ENCODE measurements at regions not wholly inside any gene's neighbourhood (a gene's known extent, or its start where the extent isn't known, plus 50 kb on each side); places are given as distances from the start of the nearest gene placed in this dataset.
"Not testable (repeated sequence)": the region's sequence is repeated elsewhere in the genome, so short reads cannot be mapped to it uniquely, and the experiment has no call there.

DNA sequence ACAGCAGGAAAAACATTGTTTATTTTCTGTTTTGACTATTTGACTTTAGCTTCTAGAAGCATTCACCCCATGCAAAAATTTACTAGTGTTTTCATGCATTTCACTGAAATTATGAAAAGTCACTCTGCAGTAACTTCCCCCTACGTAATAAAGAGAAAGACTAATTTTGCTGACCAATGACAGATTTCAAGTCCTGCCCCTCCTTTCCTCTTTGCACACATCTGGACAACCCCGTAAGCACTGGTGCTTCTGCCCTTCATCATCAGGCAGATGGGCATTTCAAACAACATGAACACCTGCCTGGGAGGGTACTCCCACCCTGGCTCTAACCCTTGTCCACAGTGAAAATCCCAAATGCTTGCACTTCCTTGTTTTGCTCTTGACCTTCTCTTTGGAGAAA lies 815.0 kb upstream of the ID2 start:
- intact Hi-C loops (cut with DNase I; ENCODE audit: low total_unique reads): no loop called here
- TF ChIP-seq POLR2A (IDR thresholded peaks at IDR 0.05): no peak
- TF ChIP-seq, protein P1, sequence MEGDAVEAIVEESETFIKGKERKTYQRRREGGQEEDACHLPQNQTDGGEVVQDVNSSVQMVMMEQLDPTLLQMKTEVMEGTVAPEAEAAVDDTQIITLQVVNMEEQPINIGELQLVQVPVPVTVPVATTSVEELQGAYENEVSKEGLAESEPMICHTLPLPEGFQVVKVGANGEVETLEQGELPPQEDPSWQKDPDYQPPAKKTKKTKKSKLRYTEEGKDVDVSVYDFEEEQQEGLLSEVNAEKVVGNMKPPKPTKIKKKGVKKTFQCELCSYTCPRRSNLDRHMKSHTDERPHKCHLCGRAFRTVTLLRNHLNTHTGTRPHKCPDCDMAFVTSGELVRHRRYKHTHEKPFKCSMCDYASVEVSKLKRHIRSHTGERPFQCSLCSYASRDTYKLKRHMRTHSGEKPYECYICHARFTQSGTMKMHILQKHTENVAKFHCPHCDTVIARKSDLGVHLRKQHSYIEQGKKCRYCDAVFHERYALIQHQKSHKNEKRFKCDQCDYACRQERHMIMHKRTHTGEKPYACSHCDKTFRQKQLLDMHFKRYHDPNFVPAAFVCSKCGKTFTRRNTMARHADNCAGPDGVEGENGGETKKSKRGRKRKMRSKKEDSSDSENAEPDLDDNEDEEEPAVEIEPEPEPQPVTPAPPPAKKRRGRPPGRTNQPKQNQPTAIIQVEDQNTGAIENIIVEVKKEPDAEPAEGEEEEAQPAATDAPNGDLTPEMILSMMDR (IDR thresholded peaks at IDR 0.05): no peak
- Histone ChIP-seq H3K4me3 (no peak overlapping the region), H3K27me3 (no peaks in the 10 kb centered on the region), H3K9me3 (no peaks in the 10 kb centered on the region), H3K4me1 (no peaks in the 10 kb centered on the region), H3K36me3 (no peaks in the 10 kb centered on the region), H3K27ac (no peak overlapping the region)
- no peak for DNase-seq

DNA sequence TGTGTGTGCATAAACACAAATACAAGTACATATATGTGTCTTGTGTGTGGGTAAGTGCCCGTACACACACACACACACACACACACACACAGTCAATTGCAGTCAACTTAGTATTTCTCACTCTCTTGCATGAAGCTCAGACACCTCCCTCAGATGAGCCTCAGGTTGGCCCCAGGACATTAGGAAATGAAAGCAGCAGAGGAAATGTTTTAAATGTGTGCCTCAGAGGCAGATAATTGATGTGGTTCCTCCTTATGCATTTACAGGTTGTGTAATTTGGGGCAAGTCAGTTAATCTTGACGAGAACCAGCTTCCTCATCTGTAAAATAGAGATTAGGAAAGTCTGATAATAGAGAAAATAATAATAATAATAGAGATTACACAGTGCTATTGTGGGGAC lies 814.0 kb upstream of the ID2 start:
- TF ChIP-seq POLR2A (IDR thresholded peaks at IDR 0.05): no peak
- TF ChIP-seq, protein P1 (IDR thresholded peaks at IDR 0.05): no peak
- Histone ChIP-seq H3K9me3 (no peaks in the 10 kb centered on the region), H3K27ac (no peak overlapping the region), H3K4me1 (no peaks in the 10 kb centered on the region), H3K27me3 (no peaks in the 10 kb centered on the region), H3K4me3 (no peak overlapping the region), H3K36me3 (no peaks in the 10 kb centered on the region)
- intact Hi-C loops (cut with DNase I; ENCODE audit: low total_unique reads): no loop called here
- DNase-seq: no peak

GRCh38 chr2:7868836-7869235 lies 813.0 kb upstream of the ID2 start:
- TF ChIP-seq POLR2A (IDR thresholded peaks at IDR 0.05): no peak
- TF ChIP-seq, protein P1 (IDR thresholded peaks at IDR 0.05): no peak
- H3K4me3 ChIP-seq: no peak overlapping the region
- H3K4me1 ChIP-seq: no peaks in the 10 kb centered on the region
- H3K9me3 ChIP-seq: no peaks in the 10 kb centered on the region
- no peak for DNase-seq
- no peak overlapping the region for H3K27ac ChIP-seq
- intact Hi-C loops (cut with DNase I; ENCODE audit: low total_unique reads): no loop called here
- no peaks in the 10 kb centered on the region for H3K27me3 ChIP-seq
- no peaks in the 10 kb centered on the region for H3K36me3 ChIP-seq

DNA sequence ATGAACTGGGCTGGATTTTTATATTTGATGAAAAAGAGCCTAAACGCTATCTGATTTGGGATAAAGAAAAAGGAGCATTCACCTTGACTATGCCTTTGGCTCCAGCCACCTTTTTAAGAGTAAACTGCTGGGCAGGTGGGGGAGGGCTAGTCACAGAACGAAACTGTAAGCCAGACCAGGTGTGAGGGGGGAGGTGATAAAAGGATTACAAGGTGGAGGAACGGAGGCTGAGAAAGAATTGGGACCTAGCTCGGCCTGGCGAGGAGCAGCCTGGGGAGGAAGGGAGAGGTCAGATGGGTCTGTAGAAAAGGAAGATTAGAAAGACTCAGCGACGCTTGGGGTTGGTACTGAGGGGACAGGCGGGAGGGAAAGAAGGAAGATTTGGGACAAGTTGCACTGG lies 805.4 kb upstream of the ID2 start:
- intact Hi-C loops (cut with DNase I; ENCODE audit: low total_unique reads); H3K4me3 ChIP-seq; H3K4me1 ChIP-seq; H3K27me3 ChIP-seq; DNase-seq; H3K36me3 ChIP-seq; H3K9me3 ChIP-seq; H3K27ac ChIP-seq: not testable (repeated sequence)

DNA sequence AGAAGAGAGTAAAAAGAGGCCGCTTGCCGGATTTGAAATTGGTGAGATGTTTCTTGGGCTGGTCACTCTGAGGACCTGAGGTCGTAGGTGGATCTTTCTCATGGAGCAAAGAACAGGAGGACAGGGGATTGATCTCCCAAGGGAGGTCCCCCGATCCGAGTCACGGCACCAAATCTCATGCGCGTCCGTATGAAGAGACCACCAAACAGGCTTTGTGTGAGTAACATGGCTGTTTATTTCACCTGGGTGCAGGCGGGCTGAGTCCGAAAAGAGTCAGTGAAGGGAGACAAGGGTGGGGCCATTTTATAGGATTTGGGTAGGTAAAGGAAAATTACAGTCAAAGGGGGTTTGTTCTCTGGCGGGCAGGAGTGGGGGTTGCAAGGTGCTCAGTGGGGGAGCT lies 803.6 kb upstream of the ID2 start:
- H3K9me3 ChIP-seq; H3K4me1 ChIP-seq; intact Hi-C loops (cut with DNase I; ENCODE audit: low total_unique reads); H3K36me3 ChIP-seq; DNase-seq; H3K4me3 ChIP-seq; H3K27me3 ChIP-seq; H3K27ac ChIP-seq: not testable (repeated sequence)

GRCh38 chr2:7878786-7879482 lies 802.9 kb upstream of the ID2 start:
- Histone ChIP-seq H3K27me3 (no peaks in the 10 kb centered on the region), H3K9me3 (no peaks in the 10 kb centered on the region), H3K4me3 (no peak overlapping the region), H3K36me3 (no peaks in the 10 kb centered on the region), H3K27ac (no peak overlapping the region), H3K4me1 (no peaks in the 10 kb centered on the region)
- DNase-seq: no peak
- TF ChIP-seq, protein P1 (IDR thresholded peaks at IDR 0.05): no peak
- TF ChIP-seq POLR2A (IDR thresholded peaks at IDR 0.05): no peak
- intact Hi-C loops (cut with DNase I; ENCODE audit: low total_unique reads): no loop called here
